GM13977 (cell line): ENCODE measurements at regions not wholly inside any gene's neighbourhood (a gene's known extent, or its start where the extent isn't known, plus 50 kb on each side); places are given as distances from the start of the nearest gene placed in this dataset.

Experiments
- DNase-seq: peaks from one replicate; pipeline ENCODE4 v3.0.0; 2012; ENCODE audit warnings: low spot score
- CTCF ChIP-seq: IDR thresholded peaks from 2 replicates; pipeline ENCODE4 v1.5.1; 2012; ENCODE audit warnings: mild to moderate bottlenecking, control low read depth; ENCODE audit not compliant: insufficient read depth; ENCODE audit errors: extremely low read depth, missing control alignments
- in situ Hi-C: fragments of 300-500 bp; cut with MboI; formaldehyde crosslinking; loops from one replicate; pipeline ENCODE4 v1.12.0; 2022; ENCODE audit warnings: low sequenced_read_pairs, low pct_unique_long_range_greater_than_20kb, mixed read lengths, inconsistent platforms; ENCODE audit not compliant: unreplicated experiment

- no peak for DNase-seq
- in situ Hi-C loops, result no loop called here
- TF ChIP-seq CTCF, result no peak
These were observed 492.2 kb downstream of the FLRT2 start for GRCh38 chr14:86022031-86022629.

- DNase-seq, result no peak
- in situ Hi-C loops, result no loop called here
- no peak for TF ChIP-seq CTCF
These were observed 490.9 kb downstream of the FLRT2 start for GRCh38 chr14:86020841-86021240.

- TF ChIP-seq CTCF, result no peak
- DNase-seq, result no peak
- in situ Hi-C loops, result no loop called here
These were observed 486.0 kb downstream of the FLRT2 start for GRCh38 chr14:86015941-86016340.

- no peak for DNase-seq
- in situ Hi-C loops, result no loop called here
- TF ChIP-seq CTCF, result no peak
These were observed 485.6 kb downstream of the FLRT2 start for GRCh38 chr14:86015511-86015910.

GRCh38 chr14:86013641-86014040 lies 483.7 kb downstream of the FLRT2 start:
- no peak for DNase-seq
- in situ Hi-C loops, result no loop called here
- TF ChIP-seq CTCF, result no peak

GRCh38 chr14:86012461-86012860 lies 482.5 kb downstream of the FLRT2 start:
- no peak for DNase-seq
- no peak for TF ChIP-seq CTCF
- in situ Hi-C loops, result no loop called here

GRCh38 chr14:86003998-86004397 lies 474.1 kb downstream of the FLRT2 start:
- in situ Hi-C loops, result no loop called here
- DNase-seq, result no peak
- no peak for TF ChIP-seq CTCF
